SK-N-SH (cell line): ENCODE measurements at regions not wholly inside any gene's neighbourhood (a gene's known extent, or its start where the extent isn't known, plus 50 kb on each side); places are given as distances from the start of the nearest gene placed in this dataset.

Experiments used
- CTCF ChIA-PET: fragments of 300-600, 350-600 bp; formaldehyde crosslinking; extraction: SDS; loops from one replicate; lab custom pipeline; 2021; lab: Yijun Ruan, JAX
- POLR2A ChIA-PET: fragments of 350-600 bp; sonication (Branson Sonifier 250); formaldehyde crosslinking; extraction: SDS; loops from one replicate; lab custom pipeline; 2020; ENCODE audit warnings: antibody characterized with exemption, inconsistent platforms; lab: Yijun Ruan, JAX
- DNase-seq: peaks from one replicate; pipeline ENCODE4 v3.0.0; 2012
- H2AFZ ChIP-seq: fragments of 200-600 bp; sonication (generic); 2 replicates; pipeline ENCODE4 v1.8.1; 2016; ENCODE audit warnings: antibody characterized with exemption, mild to moderate bottlenecking, low read depth
- H3F3A ChIP-seq: fragments of 200-600 bp; sonication (generic); replicated peaks from 2 replicates; pipeline ENCODE3; 2016; ENCODE audit warnings: antibody characterized with exemption, mild to moderate bottlenecking; ENCODE audit not compliant: insufficient read depth
- H3K27ac ChIP-seq, 2 experiments: fragments of 200-500 bp in 1 of 2; fragments of 200-600 bp in 1 of 2; sonication (Bioruptor generic) in 1 of 2; sonication (generic), shearing (Covaris generic) in 1 of 2; 2 replicates each; pipeline versions ENCODE4 v1.5.1 to v1.6.1; 2014 to 2016; ENCODE audit warnings: low read depth in 2 of 2, inconsistent platforms in 1 of 2, low read length in 1 of 2, mild to moderate bottlenecking in 1 of 2, mixed read lengths in 1 of 2
- H3K27me3 ChIP-seq: fragments of 200-600 bp; sonication (generic), shearing (Covaris generic); 2 replicates; pipeline ENCODE4 v1.6.1; 2016; ENCODE audit warnings: mixed run types; ENCODE audit not compliant: insufficient read depth
- H3K36me3 ChIP-seq, 2 experiments: fragments of 200-500 bp in 1 of 2; fragments of 200-600 bp in 1 of 2; sonication (Bioruptor generic) in 1 of 2; sonication (generic) in 1 of 2; replicated peaks in 1 of 2; 2 replicates each; pipeline versions ENCODE3 to v1.5.1; 2014 to 2016; ENCODE audit warnings: low read length in 1 of 2, mild to moderate bottlenecking in 1 of 2; ENCODE audit not compliant: insufficient read depth in 2 of 2, control insufficient read depth in 1 of 2
- H3K4me1 ChIP-seq, 2 experiments: fragments of 200-500 bp in 1 of 2; fragments of 200-600 bp in 1 of 2; sonication (Bioruptor generic) in 1 of 2; sonication (generic), shearing (Covaris generic) in 1 of 2; 2 replicates each; pipeline versions ENCODE4 v1.5.1 to v1.6.1; 2014 to 2016; ENCODE audit warnings: low read depth in 1 of 2, low read length in 1 of 2, mixed run types in 1 of 2; ENCODE audit not compliant: insufficient read depth in 2 of 2, control insufficient read depth in 1 of 2
- H3K4me2 ChIP-seq: fragments of 200-600 bp; sonication (generic), shearing (Covaris generic); 2 replicates; pipeline ENCODE4 v1.6.1; 2017; ENCODE audit warnings: mixed run types
- H3K4me3 ChIP-seq, 2 experiments: fragments of 200-500 bp in 1 of 2; fragments of 200-600 bp in 1 of 2; sonication (Bioruptor generic) in 1 of 2; sonication (generic), shearing (Covaris generic) in 1 of 2; 2 replicates each; pipeline versions ENCODE4 v1.5.1 to v1.8.1; 2014 to 2016; ENCODE audit warnings: low read depth in 2 of 2, inconsistent platforms in 1 of 2, low read length in 1 of 2, mild to moderate bottlenecking in 1 of 2, mixed read lengths in 1 of 2, moderate library complexity in 1 of 2
- H3K79me2 ChIP-seq: fragments of 200-600 bp; sonication (generic); 2 replicates; pipeline ENCODE4 v1.8.1; 2017; ENCODE audit warnings: mild to moderate bottlenecking; ENCODE audit not compliant: insufficient read depth
- H3K9ac ChIP-seq: fragments of 200-600 bp; sonication (generic); 2 replicates; pipeline ENCODE4 v1.6.1; 2017; ENCODE audit warnings: mixed run types
- H3K9me2 ChIP-seq: fragments of 200-600 bp; sonication (generic); 2 replicates; pipeline ENCODE4 v1.6.1; 2017; ENCODE audit warnings: mixed run types
- H3K9me3 ChIP-seq: fragments of 200-600 bp; sonication (generic); 2 replicates; pipeline ENCODE4 v1.6.1; 2017; ENCODE audit warnings: mixed run types, mild to moderate bottlenecking, moderate library complexity
- H4K20me1 ChIP-seq: fragments of 200-600 bp; sonication (generic); 2 replicates; pipeline ENCODE4 v1.6.1; 2017; ENCODE audit warnings: mild to moderate bottlenecking, mixed run types; ENCODE audit not compliant: insufficient read depth
- CHD2 ChIP-seq: fragments of 150-350 bp; IDR thresholded peaks from 2 replicates; pipeline ENCODE4 v1.6.1; 2018; ENCODE audit warnings: low read length; ENCODE audit not compliant: partially characterized antibody
- EZH2phosphoT487 ChIP-seq: fragments of 200-600 bp; sonication (generic); IDR thresholded peaks from 2 replicates; pipeline ENCODE4 v1.6.1; 2017; ENCODE audit warnings: low read depth, mixed run types, mild to moderate bottlenecking, antibody characterized with exemption, moderate library complexity, borderline replicate concordance
- FOSL2 ChIP-seq: IDR thresholded peaks from 2 replicates; pipeline ENCODE4 v1.4.0; 2012; ENCODE audit warnings: low read depth, mild to moderate bottlenecking, moderate library complexity, borderline replicate concordance
- FOXJ3 ChIP-seq: sonication (generic); formaldehyde crosslinking; IDR thresholded peaks from 2 replicates; pipeline ENCODE4 v1.5.1; 2020; ENCODE audit warnings: mild to moderate bottlenecking, missing genetic modification reagents
- GABPA ChIP-seq: IDR thresholded peaks from 2 replicates; pipeline ENCODE4 v1.4.0; 2012; ENCODE audit warnings: low read depth, mild to moderate bottlenecking
- IRF3 ChIP-seq: fragments of 150-350 bp; IDR thresholded peaks from 2 replicates; pipeline ENCODE4 v1.6.1; 2016; ENCODE audit warnings: mild to moderate bottlenecking, low read depth, low read length
- JUND ChIP-seq: IDR thresholded peaks from 2 replicates; pipeline ENCODE4 v1.4.0; 2012
- NRF1 ChIP-seq: IDR thresholded peaks from 2 replicates; pipeline ENCODE4 v1.6.1; 2012; ENCODE audit warnings: low read depth, mild to moderate bottlenecking, low read length
- RAD21 ChIP-seq: IDR thresholded peaks from 2 replicates; pipeline ENCODE4 v1.6.1; 2012; ENCODE audit warnings: mild to moderate bottlenecking, low read length
- RFX5 ChIP-seq: IDR thresholded peaks from 2 replicates; pipeline ENCODE4 v1.6.1; 2012; ENCODE audit warnings: mild to moderate bottlenecking, improper control_type of control experiment, low read length
- RXRA ChIP-seq: IDR thresholded peaks from 2 replicates; pipeline ENCODE4 v1.4.0; 2012; ENCODE audit warnings: low read depth, mild to moderate bottlenecking, borderline replicate concordance
- TAF1 ChIP-seq: IDR thresholded peaks from 2 replicates; pipeline ENCODE4 v1.6.1; 2012; ENCODE audit warnings: low read depth, mild to moderate bottlenecking, low read length, moderate library complexity, borderline replicate concordance
- USF2 ChIP-seq: fragments of 150-350 bp; IDR thresholded peaks from 2 replicates; pipeline ENCODE4 v1.6.1; 2017; ENCODE audit warnings: antibody characterized with exemption, low read length, low read depth, borderline replicate concordance
- YY1 ChIP-seq: IDR thresholded peaks from 2 replicates; pipeline ENCODE4 v1.4.0; 2012; ENCODE audit warnings: low read depth, mild to moderate bottlenecking
- WGBS: methylation state at CpG from one replicate; pipeline ENCODE4 v1.1.6; 2017; ENCODE audit warnings: low lambda C conversion rate; 5-methylcytosine and 5-hydroxymethylcytosine counted together
- TF ChIP-seq, protein P1 (sequence below): IDR thresholded peaks from 2 replicates; pipeline ENCODE4; 2012
- TF ChIP-seq, protein P2 (sequence below): IDR thresholded peaks from 2 replicates; pipeline ENCODE4 v1.4.0; 2012; ENCODE audit warnings: low read depth, borderline replicate concordance
- TF ChIP-seq, protein P3 (sequence below): IDR thresholded peaks from 2 replicates; pipeline ENCODE4 v1.6.1; 2012; ENCODE audit warnings: mild to moderate bottlenecking, low read depth, low read length, moderate library complexity

- no peaks in the 10 kb centered on the region for H3K9me2 ChIP-seq
- no peaks in the 10 kb centered on the region for H3K79me2 ChIP-seq
- no peaks in the 10 kb centered on the region for H3K9me3 ChIP-seq
- no peak overlapping the region for H3K27ac ChIP-seq
- no peak overlapping the region for H3K9ac ChIP-seq
- H3K4me3 ChIP-seq = no peak overlapping the region
- no peaks in the 10 kb centered on the region for H3K4me1 ChIP-seq
- no peak for DNase-seq
- no peak overlapping the region for H2AFZ ChIP-seq
- ChIA-PET POLR2A (no interaction called here), CTCF (no interaction called here)
- H3K36me3 ChIP-seq = no peaks in the 10 kb centered on the region
- H3F3A ChIP-seq = no peaks in the 10 kb centered on the region
- 1% methylated on average over 2 of the region's 2 CpGs for WGBS
- H3K4me2 ChIP-seq = no peak overlapping the region
- no peak for TF ChIP-seq JUND
- no peak for TF ChIP-seq YY1
- no peak for TF ChIP-seq CHD2
- TF ChIP-seq, protein P1, sequence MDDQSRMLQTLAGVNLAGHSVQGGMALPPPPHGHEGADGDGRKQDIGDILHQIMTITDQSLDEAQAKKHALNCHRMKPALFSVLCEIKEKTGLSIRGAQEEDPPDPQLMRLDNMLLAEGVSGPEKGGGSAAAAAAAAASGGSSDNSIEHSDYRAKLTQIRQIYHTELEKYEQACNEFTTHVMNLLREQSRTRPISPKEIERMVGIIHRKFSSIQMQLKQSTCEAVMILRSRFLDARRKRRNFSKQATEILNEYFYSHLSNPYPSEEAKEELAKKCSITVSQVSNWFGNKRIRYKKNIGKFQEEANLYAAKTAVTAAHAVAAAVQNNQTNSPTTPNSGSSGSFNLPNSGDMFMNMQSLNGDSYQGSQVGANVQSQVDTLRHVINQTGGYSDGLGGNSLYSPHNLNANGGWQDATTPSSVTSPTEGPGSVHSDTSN = no peak
- no peak for TF ChIP-seq FOXJ3 (CRISPR knock-in tag)
- TF ChIP-seq EZH2phosphoT487 = no peak
- TF ChIP-seq NRF1 = no peak
- TF ChIP-seq RAD21 = no peak
- H3K27me3 ChIP-seq = no peaks in the 10 kb centered on the region
- H4K20me1 ChIP-seq = no peaks in the 10 kb centered on the region
Measured at GRCh38 chr5:152711801-152712388, 306.8 kb upstream of the NMUR2 start.

DNA sequence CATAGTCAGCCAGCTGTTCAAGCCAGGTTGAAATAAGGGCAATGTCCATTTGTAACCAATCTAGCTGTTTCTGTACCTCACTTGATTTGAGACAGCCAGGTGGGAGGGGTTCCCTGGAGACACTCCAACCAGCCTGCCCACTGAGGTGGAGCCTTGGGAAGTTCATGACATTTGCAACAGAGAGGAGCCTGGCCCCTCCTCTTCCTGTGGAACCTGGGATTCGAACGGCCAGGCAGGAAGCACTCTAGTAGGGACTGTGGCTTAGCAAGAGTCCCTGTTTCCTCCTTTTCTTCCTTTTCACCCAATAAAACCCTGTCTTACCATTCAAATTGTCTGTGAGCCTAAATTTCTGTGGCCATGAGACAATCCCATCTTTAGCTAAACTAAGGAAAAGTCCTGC is 312.3 kb upstream of the NMUR2 start:
- H3K79me2 ChIP-seq = no peaks in the 10 kb centered on the region
- no peaks in the 10 kb centered on the region for H3K4me1 ChIP-seq
- CTCF ChIA-PET = interaction anchor here (0.6 kb wide), 1 partner anchor 1301 kb away, joined by 3 read pairs; no protein-coding TSS in a partner anchor
- no peaks in the 10 kb centered on the region for H4K20me1 ChIP-seq
- DNase-seq = no peak
- POLR2A ChIA-PET = no interaction called here
- H3K9me2 ChIP-seq = no peaks in the 10 kb centered on the region
- H3K9ac ChIP-seq = no peak overlapping the region
- H3F3A ChIP-seq = no peaks in the 10 kb centered on the region
- no peak overlapping the region for H2AFZ ChIP-seq
- 0% methylated on average over 2 of the region's 2 CpGs for WGBS
- H3K4me2 ChIP-seq = no peak overlapping the region
- TF ChIP-seq RFX5 (no peak), IRF3 (no peak), CHD2 (no peak), RXRA (no peak), USF2 (no peak), GABPA (no peak), FOSL2 (no peak), TAF1 (no peak)
- TF ChIP-seq, protein P2, sequence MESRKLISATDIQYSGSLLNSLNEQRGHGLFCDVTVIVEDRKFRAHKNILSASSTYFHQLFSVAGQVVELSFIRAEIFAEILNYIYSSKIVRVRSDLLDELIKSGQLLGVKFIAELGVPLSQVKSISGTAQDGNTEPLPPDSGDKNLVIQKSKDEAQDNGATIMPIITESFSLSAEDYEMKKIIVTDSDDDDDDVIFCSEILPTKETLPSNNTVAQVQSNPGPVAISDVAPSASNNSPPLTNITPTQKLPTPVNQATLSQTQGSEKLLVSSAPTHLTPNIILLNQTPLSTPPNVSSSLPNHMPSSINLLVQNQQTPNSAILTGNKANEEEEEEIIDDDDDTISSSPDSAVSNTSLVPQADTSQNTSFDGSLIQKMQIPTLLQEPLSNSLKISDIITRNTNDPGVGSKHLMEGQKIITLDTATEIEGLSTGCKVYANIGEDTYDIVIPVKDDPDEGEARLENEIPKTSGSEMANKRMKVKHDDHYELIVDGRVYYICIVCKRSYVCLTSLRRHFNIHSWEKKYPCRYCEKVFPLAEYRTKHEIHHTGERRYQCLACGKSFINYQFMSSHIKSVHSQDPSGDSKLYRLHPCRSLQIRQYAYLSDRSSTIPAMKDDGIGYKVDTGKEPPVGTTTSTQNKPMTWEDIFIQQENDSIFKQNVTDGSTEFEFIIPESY = no peak
- TF ChIP-seq, protein P3, sequence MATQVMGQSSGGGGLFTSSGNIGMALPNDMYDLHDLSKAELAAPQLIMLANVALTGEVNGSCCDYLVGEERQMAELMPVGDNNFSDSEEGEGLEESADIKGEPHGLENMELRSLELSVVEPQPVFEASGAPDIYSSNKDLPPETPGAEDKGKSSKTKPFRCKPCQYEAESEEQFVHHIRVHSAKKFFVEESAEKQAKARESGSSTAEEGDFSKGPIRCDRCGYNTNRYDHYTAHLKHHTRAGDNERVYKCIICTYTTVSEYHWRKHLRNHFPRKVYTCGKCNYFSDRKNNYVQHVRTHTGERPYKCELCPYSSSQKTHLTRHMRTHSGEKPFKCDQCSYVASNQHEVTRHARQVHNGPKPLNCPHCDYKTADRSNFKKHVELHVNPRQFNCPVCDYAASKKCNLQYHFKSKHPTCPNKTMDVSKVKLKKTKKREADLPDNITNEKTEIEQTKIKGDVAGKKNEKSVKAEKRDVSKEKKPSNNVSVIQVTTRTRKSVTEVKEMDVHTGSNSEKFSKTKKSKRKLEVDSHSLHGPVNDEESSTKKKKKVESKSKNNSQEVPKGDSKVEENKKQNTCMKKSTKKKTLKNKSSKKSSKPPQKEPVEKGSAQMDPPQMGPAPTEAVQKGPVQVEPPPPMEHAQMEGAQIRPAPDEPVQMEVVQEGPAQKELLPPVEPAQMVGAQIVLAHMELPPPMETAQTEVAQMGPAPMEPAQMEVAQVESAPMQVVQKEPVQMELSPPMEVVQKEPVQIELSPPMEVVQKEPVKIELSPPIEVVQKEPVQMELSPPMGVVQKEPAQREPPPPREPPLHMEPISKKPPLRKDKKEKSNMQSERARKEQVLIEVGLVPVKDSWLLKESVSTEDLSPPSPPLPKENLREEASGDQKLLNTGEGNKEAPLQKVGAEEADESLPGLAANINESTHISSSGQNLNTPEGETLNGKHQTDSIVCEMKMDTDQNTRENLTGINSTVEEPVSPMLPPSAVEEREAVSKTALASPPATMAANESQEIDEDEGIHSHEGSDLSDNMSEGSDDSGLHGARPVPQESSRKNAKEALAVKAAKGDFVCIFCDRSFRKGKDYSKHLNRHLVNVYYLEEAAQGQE = no peak
- TF ChIP-seq, all 33 proteins: peak for 0
- H3K27me3 ChIP-seq = no peaks in the 10 kb centered on the region
- H3K27ac ChIP-seq = no peak overlapping the region
- no peaks in the 10 kb centered on the region for H3K36me3 ChIP-seq
- no peaks in the 10 kb centered on the region for H3K9me3 ChIP-seq
- H3K4me3 ChIP-seq = no peak overlapping the region
